ENCODE measurements at regions not wholly inside any gene's neighbourhood (a gene's known extent, or its start where the extent isn't known, plus 50 kb on each side); places are given as distances from the start of the nearest gene placed in this dataset.

DNA sequence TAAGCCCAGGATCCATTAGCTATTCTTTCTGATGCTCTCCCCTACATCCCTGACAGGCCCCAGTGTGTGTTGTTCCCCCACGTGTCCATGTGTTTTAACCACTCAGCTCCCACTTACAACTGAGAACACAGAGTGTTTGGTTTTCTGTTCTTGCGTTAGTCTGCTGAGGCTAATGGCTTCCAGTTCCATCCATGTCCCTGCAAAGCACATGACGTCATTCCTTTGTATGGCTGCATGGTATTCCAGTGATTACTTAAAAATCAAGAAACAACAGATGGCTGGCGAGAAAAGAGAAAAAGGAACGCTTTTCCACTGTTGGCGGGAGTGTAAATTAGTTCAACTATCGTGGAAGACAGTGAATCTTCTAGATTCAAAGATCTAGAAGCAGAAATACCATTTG, 556.0 kb downstream of the PTPRC start (continued):
- TF ChIP-seq, protein P1, sequence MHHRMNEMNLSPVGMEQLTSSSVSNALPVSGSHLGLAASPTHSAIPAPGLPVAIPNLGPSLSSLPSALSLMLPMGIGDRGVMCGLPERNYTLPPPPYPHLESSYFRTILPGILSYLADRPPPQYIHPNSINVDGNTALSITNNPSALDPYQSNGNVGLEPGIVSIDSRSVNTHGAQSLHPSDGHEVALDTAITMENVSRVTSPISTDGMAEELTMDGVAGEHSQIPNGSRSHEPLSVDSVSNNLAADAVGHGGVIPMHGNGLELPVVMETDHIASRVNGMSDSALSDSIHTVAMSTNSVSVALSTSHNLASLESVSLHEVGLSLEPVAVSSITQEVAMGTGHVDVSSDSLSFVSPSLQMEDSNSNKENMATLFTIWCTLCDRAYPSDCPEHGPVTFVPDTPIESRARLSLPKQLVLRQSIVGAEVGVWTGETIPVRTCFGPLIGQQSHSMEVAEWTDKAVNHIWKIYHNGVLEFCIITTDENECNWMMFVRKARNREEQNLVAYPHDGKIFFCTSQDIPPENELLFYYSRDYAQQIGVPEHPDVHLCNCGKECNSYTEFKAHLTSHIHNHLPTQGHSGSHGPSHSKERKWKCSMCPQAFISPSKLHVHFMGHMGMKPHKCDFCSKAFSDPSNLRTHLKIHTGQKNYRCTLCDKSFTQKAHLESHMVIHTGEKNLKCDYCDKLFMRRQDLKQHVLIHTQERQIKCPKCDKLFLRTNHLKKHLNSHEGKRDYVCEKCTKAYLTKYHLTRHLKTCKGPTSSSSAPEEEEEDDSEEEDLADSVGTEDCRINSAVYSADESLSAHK (tag by site-specific recombination; IDR thresholded peaks at IDR 0.05), result no peak
- TF ChIP-seq RBAK (tag by site-specific recombination; IDR thresholded peaks at IDR 0.05), result no peak
- TF ChIP-seq ZNF514 (tag by site-specific recombination; IDR thresholded peaks at IDR 0.05), result no peak

DNA sequence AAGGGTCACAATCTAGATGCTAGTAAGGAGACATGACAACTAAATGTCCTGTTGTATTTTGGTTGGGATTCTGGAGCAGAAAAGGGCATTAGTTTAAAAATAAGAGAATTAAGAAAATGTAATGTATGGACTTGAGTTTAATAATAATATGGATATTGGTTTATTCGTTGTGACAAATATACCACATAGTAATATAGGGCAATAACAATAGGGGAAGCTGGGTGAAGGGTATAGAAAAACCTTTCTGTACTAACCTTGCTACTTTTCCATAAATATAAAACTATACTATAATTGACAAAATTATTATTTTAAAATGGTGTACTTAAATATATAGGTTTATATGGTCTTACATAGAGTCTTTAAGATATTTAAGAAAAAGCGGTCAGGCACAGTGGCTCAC, 558.9 kb downstream of the PTPRC start:
- TF ChIP-seq ZIC2 (tag by site-specific recombination; IDR thresholded peaks at IDR 0.05) (no peak), ZNF132 (tag by site-specific recombination; IDR thresholded peaks at IDR 0.05; ENCODE audit: borderline replicate concordance) (no peak), HOXD13 (CRISPR knock-in tag; IDR thresholded peaks at IDR 0.05; ENCODE audit: borderline replicate concordance) (no peak), ZNF426 (tag by site-specific recombination; IDR thresholded peaks at IDR 0.05) (no peak), ZNF529 (tag by site-specific recombination; IDR thresholded peaks at IDR 0.05; ENCODE audit: insufficient replicate concordance) (peak; percentile 90), ZBTB7A (tag by site-specific recombination; IDR thresholded peaks at IDR 0.05; ENCODE audit: low read depth) (no peak), TRIM28 (IDR thresholded peaks at IDR 0.05; ENCODE audit: borderline replicate concordance, low read length) (no peak)
- POLR2A ChIA-PET, result no interaction called here
- Histone ChIP-seq H3K4me3 (ENCODE audit: low read depth, low read length) (no peak overlapping the region), H3K9me3 (ENCODE audit: control insufficient read depth, insufficient read depth, low read depth, low read length) (no peaks in the 10 kb centered on the region), H3K4me1 (ENCODE audit: control insufficient read depth, insufficient read depth, low read length) (no peaks in the 10 kb centered on the region), H3K27ac (ENCODE audit: extremely low read depth, low read depth, low read length) (no peak overlapping the region), H3K36me3 (ENCODE audit: control insufficient read depth in 2 of 2, insufficient read depth in 1 of 2, low read length in 2 of 2) (no peaks in the 10 kb centered on the region)
- CTCF ChIA-PET, result no interaction called here

DNA sequence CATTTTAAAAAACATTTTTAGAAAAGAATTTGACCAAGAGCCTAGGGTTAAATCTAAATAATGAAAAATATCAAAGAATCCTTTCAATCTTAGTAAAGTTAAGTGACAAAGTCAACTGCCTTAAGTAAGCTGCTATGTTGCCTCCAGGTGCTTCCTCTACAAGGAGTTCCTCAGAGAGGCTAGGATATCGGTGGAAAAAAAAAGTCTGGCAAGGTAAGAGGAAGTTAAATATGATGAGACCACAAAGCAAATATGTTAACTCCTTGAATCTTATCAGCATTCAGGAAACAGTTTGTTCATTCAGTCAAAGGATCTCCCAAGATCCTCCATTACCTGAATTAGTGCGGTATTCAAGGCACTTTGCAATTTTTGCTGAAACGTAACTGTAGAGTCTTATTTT, 563.5 kb downstream of the PTPRC start:
- Histone ChIP-seq H3K27ac (ENCODE audit: extremely low read depth, low read depth, low read length) (no peak overlapping the region), H3K4me1 (ENCODE audit: control insufficient read depth, insufficient read depth, low read length) (no peaks in the 10 kb centered on the region), H3K36me3 (ENCODE audit: control insufficient read depth in 2 of 2, insufficient read depth in 1 of 2, low read length in 2 of 2) (no peaks in the 10 kb centered on the region), H3K4me3 (ENCODE audit: low read depth, low read length) (no peak overlapping the region), H3K9me3 (ENCODE audit: control insufficient read depth, insufficient read depth, low read depth, low read length) (no peaks in the 10 kb centered on the region)
- ChIA-PET POLR2A (no interaction called here), CTCF (no interaction called here)
- TF ChIP-seq ZNF121 (tag by site-specific recombination; IDR thresholded peaks at IDR 0.05) (no peak), ZNF16 (tag by site-specific recombination; IDR thresholded peaks at IDR 0.05; ENCODE audit: low read depth) (no peak), ZNF843 (tag by site-specific recombination; IDR thresholded peaks at IDR 0.05) (no peak), ZBTB17 (tag by site-specific recombination; IDR thresholded peaks at IDR 0.05) (no peak), TRIM28 (IDR thresholded peaks at IDR 0.05; ENCODE audit: borderline replicate concordance, low read length) (no peak), ZNF558 (tag by site-specific recombination; IDR thresholded peaks at IDR 0.05) (no peak), ZNF623 (tag by site-specific recombination; IDR thresholded peaks at IDR 0.05) (no peak), MEIS1 (CRISPR knock-in tag; IDR thresholded peaks at IDR 0.05; ENCODE audit: borderline replicate concordance) (no peak), ZNF830 (tag by site-specific recombination; IDR thresholded peaks at IDR 0.05; ENCODE audit: low read depth) (no peak), ZNF350 (tag by site-specific recombination; IDR thresholded peaks at IDR 0.05) (no peak), ZNF544 (tag by site-specific recombination; IDR thresholded peaks at IDR 0.05) (no peak), FEZF1 (tag by site-specific recombination; IDR thresholded peaks at IDR 0.05) (no peak), ZBTB7A (tag by site-specific recombination; IDR thresholded peaks at IDR 0.05; ENCODE audit: low read depth) (no peak), ZBTB20 (tag by site-specific recombination; IDR thresholded peaks at IDR 0.05) (no peak), ZNF626 (tag by site-specific recombination; IDR thresholded peaks at IDR 0.05) (no peak), ZNF221 (tag by site-specific recombination; IDR thresholded peaks at IDR 0.05; ENCODE audit: borderline replicate concordance) (no peak)
- TF ChIP-seq, protein P2, sequence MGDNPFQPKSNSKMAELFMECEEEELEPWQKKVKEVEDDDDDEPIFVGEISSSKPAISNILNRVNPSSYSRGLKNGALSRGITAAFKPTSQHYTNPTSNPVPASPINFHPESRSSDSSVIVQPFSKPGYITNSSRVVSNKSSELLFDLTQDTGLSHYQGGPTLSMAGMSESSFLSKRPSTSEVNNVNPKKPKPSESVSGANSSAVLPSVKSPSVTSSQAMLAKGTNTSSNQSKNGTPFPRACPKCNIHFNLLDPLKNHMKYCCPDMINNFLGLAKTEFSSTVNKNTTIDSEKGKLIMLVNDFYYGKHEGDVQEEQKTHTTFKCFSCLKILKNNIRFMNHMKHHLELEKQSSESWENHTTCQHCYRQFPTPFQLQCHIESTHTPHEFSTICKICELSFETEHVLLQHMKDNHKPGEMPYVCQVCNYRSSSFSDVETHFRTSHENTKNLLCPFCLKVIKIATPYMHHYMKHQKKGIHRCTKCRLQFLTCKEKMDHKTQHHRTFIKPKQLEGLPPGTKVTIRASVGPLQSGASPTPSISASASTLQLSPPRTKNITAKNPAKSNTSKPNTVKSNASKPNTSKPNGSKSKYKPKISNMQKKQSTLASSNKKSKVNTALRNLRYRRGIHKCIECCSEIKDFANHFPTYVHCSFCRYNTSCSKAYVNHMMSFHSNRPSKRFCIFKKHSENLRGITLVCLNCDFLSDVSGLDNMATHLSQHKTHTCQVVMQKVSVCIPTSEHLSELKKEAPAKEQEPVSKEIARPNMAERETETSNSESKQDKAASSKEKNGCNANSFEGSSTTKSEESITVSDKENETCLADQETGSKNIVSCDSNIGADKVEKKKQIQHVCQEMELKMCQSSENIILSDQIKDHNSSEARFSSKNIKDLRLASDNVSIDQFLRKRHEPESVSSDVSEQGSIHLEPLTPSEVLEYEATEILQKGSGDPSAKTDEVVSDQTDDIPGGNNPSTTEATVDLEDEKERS (tag by site-specific recombination; IDR thresholded peaks at IDR 0.05), result no peak
- TF ChIP-seq, protein P3, sequence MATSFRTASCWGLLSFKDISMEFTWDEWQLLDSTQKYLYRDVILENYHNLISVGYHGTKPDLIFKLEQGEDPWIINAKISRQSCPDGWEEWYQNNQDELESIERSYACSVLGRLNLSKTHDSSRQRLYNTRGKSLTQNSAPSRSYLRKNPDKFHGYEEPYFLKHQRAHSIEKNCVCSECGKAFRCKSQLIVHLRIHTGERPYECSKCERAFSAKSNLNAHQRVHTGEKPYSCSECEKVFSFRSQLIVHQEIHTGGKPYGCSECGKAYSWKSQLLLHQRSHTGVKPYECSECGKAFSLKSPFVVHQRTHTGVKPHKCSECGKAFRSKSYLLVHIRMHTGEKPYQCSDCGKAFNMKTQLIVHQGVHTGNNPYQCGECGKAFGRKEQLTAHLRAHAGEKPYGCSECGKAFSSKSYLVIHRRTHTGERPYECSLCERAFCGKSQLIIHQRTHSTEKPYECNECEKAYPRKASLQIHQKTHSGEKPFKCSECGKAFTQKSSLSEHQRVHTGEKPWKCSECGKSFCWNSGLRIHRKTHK (tag by site-specific recombination; IDR thresholded peaks at IDR 0.05), result no peak
- TF ChIP-seq, protein P4, sequence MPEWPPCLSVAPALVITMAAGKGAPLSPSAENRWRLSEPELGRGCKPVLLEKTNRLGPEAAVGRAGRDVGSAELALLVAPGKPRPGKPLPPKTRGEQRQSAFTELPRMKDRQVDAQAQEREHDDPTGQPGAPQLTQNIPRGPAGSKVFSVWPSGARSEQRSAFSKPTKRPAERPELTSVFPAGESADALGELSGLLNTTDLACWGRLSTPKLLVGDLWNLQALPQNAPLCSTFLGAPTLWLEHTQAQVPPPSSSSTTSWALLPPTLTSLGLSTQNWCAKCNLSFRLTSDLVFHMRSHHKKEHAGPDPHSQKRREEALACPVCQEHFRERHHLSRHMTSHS (tag by site-specific recombination; IDR thresholded peaks at IDR 0.05), result no peak

Data from HEK293 (cell line).